Esophagus squamous epithelium (tissue), 5 donors: ENCODE measurements at regions not wholly inside any gene's neighbourhood (a gene's known extent, or its start where the extent isn't known, plus 50 kb on each side); places are given as distances from the start of the nearest gene placed in this dataset.
"Not testable (repeated sequence)": the region's sequence is repeated elsewhere in the genome, so short reads cannot be mapped to it uniquely, and the experiment has no call there.

Experiments used
- DNase-seq: peaks from one replicate; lab custom pipeline; 2025; lab: John Stamatoyannopoulos, UW
- H3K27ac ChIP-seq, 4 donors: fragments of 200-600 bp; sonication (generic); one replicate each; pipeline ENCODE4 v1.5.1; 2016 to 2019; ENCODE audit warnings: mild to moderate bottlenecking in 1 of 4
- H3K27me3 ChIP-seq, 4 donors: fragments of 200-600 bp; sonication (generic); 1 replicate in 3 of 4; 2 replicates in 1 of 4; pipeline versions ENCODE4 v1.5.1 to v1.6.0; 2017 to 2021; ENCODE audit warnings: antibody characterized with exemption in 1 of 4
- H3K36me3 ChIP-seq, 3 donors: fragments of 200-600 bp; sonication (generic); one replicate each; pipeline ENCODE4 v1.5.1; 2016 to 2019
- H3K4me1 ChIP-seq, 3 donors: fragments of 200-600 bp; sonication (generic); one replicate each; pipeline ENCODE4 v1.5.1; 2017 to 2019
- H3K4me3 ChIP-seq, 4 donors: fragments of 200-600 bp; sonication (generic); 1 replicate in 3 of 4; 2 replicates in 1 of 4; pipeline ENCODE4 v1.5.1; 2016 to 2019; ENCODE audit warnings: mild to moderate bottlenecking in 2 of 4, moderate library complexity in 1 of 4
- H3K9me3 ChIP-seq, 3 donors: fragments of 200-600 bp; sonication (generic); one replicate each; pipeline ENCODE4 v1.5.1; 2016 to 2019
- CTCF ChIP-seq, 6 experiments: fragments of 450-650 bp in 4 of 6; fragments of 200-600 bp in 2 of 6; sonication (generic) in 2 of 6; IDR thresholded peaks; one replicate each; pipeline ENCODE4 v1.5.1; 2016 to 2019; ENCODE audit warnings: antibody characterized with exemption in 6 of 6, mild to moderate bottlenecking in 4 of 6, moderate library complexity in 4 of 6
- POLR2A ChIP-seq, 4 donors: fragments of 450-650 bp; IDR thresholded peaks; one replicate each; pipeline ENCODE4 v1.6.1; 2017; ENCODE audit warnings: antibody characterized with exemption in 4 of 4, mild to moderate bottlenecking in 4 of 4, moderate library complexity in 3 of 4
- whole genome bisulfite sequencing, 2 donors: methylation state at CpG; one replicate each; pipeline ENCODE4 v1.1.5; 2018; 5-methylcytosine and 5-hydroxymethylcytosine counted together
- intact Hi-C: fragments of 100-400 bp; cut with DNase I; formaldehyde crosslinking; loops from one replicate; pipeline ENCODE4 v1.15.0; 2022
- donor health status: DM: yes; HTN: yes; CAD: no.

DNA sequence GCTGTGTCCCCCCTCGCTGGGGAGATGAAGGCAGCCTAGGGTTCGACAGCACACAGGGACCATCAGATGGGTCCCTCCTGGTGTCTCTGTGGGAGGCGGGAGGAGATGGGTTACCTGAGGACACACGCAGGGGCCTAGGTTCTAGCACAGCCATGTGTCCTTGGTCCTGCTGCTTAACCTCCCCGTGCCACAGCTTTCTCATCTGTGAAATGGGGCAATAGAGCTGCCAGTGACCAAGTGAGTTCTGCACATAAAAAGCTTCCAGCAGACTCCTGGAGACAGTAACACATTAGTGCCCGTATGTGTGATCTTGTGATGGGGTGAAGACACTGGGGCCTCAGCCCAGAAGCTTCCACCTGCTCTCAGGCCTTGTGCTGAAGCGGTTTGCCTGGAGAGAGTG is 96.0 kb upstream of the GSE1 start:
- Histone ChIP-seq H3K27ac (no peak overlapping the region), H3K9me3 (no peaks in the 10 kb centered on the region), H3K4me3 (no peak overlapping the region), H3K27me3 (no peaks in the 10 kb centered on the region), H3K4me1 (peaks cover 28 to 52% (median 33%) of the 10 kb centered on the region in 3 donors), H3K36me3 (no peaks in the 10 kb centered on the region)
- WGBS, 2 donors, result 82 to 100% methylated on average over 1 to 3 of the region's 7 CpGs
- TF ChIP-seq POLR2A (IDR thresholded peaks at IDR 0.05), result no peak
- no peak for TF ChIP-seq CTCF (IDR thresholded peaks at IDR 0.05)
- no peak for DNase-seq
- intact Hi-C loops, result no loop called here

- no peak overlapping the region for H3K27ac ChIP-seq
- intact Hi-C loops, result no loop called here
- no peaks in the 10 kb centered on the region for H3K9me3 ChIP-seq
- DNase-seq, result no peak
- H3K27me3 ChIP-seq, result no peaks in the 10 kb centered on the region
- 88 to 90% methylated on average over 8 of the region's 38 CpGs for WGBS, 2 donors
- H3K4me3 ChIP-seq, result no peak overlapping the region
- TF ChIP-seq CTCF (IDR thresholded peaks at IDR 0.05) (no peak), POLR2A (IDR thresholded peaks at IDR 0.05) (no peak)
- no peaks in the 10 kb centered on the region for H3K36me3 ChIP-seq
- peaks cover 28 to 57% (median 33%) of the 10 kb centered on the region in 3 donors for H3K4me1 ChIP-seq
Measured at GRCh38 chr16:85517563-85518179, 95.5 kb upstream of the GSE1 start.

DNA sequence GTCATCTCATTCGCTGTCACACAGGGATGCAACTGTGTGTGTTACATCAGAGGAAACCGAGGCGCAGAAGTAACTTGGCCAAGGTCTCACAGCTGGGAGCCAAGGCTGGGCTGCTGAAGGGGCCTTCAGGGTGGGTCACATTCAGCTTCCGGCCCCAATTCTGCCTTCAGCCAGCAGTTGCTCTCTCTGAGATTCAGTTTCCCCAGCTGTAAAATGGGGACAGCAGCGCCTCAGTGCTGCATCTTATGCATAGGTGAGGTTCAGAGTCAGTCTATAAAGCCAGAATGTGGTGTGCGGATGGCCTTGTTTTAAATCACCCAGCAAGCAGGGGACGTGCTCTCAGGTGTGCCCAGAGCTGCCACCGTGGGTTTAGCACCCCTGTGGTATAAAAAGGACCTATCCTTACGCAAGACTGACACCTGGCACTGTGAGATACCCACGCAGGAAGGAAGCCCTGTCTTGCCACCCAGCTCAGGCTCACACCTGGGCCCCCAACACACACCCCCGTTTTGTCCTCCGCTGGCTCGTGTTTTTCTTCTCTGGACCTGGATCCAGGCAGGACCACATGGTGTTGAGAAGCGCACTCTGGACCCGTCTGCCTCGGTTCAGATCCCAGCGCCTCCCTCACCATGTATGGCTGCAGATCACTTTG is 94.6 kb upstream of the GSE1 start:
- Histone ChIP-seq H3K27ac (no peak overlapping the region), H3K4me1 (peaks cover 31 to 62% (median 41%) of the 10 kb centered on the region in 3 donors), H3K27me3 (no peaks in the 10 kb centered on the region), H3K4me3 (no peak overlapping the region), H3K9me3 (no peaks in the 10 kb centered on the region), H3K36me3 (no peaks in the 10 kb centered on the region)
- TF ChIP-seq POLR2A (IDR thresholded peaks at IDR 0.05), result no peak
- TF ChIP-seq CTCF (IDR thresholded peaks at IDR 0.05), result no peak
- WGBS, 2 donors, result 84 to 92% methylated on average over 12 to 15 of the region's 17 CpGs
- intact Hi-C loops, result no loop called here
- DNase-seq, result no peak

DNA sequence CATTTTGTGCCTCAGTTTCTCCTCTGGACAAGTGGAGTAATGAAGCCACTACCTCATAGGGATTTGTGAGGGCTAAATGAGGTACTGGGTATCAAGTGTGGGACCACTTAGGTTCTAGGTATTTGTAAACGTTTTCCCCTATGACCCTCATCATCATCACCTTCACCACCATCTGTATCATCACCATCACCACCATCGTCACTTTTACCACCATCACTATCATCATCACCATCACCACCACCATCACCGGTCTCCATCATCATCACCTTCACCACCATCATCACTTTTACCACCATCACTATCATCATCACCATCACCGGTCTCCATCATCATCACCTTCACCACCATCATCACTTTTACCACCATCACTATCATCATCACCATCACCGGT is 94.1 kb upstream of the GSE1 start:
- intact Hi-C loops, H3K36me3 ChIP-seq, DNase-seq, H3K9me3 ChIP-seq, H3K27ac ChIP-seq, H3K4me3 ChIP-seq, H3K27me3 ChIP-seq: not testable (repeated sequence)
- H3K4me1 ChIP-seq, result peaks cover 34 to 62% (median 41%) of the 10 kb centered on the region in 3 donors
- WGBS, 2 donors, result 60 to 69% methylated on average over 4 to 5 of the region's 5 CpGs

DNA sequence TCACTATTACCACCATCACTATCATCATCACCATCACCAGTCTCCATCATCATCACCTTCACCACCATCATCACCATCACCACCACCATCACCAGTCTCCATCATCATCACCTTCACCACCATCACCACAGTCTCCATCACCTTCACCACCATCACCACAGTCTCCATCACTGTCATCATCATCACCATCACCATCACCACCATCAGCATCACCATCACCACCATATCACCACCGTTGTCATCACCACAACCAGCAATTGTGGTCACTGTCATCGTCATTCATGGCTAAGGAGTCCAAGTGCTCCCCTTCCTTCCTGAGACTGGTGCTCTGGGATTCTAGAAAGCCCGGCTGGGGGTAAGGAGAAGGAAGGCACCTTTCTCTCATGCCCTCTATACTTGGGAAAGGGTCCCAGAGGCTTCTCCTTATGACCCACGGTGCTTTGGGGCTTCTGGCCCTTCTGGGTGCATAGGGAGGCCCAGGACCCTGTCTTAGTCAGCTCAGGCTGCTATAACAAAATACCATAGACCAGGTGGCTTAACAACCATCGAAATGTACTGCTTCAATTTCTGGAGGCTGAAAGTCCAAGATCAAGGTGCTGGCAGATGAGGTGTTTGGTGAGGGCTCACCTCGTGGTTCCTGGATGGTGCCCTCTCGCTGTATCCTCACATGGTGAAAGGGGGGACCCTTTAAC is 93.4 kb upstream of the GSE1 start:
- Histone ChIP-seq H3K4me1 (peaks cover 34 to 62% (median 41%) of the 10 kb centered on the region in 3 donors), H3K36me3 (no peaks in the 10 kb centered on the region), H3K27me3 (no peaks in the 10 kb centered on the region), H3K27ac (no peak overlapping the region), H3K9me3 (no peaks in the 10 kb centered on the region), H3K4me3 (no peak overlapping the region)
- TF ChIP-seq POLR2A (IDR thresholded peaks at IDR 0.05), result no peak
- no peak for TF ChIP-seq CTCF (IDR thresholded peaks at IDR 0.05)
- DNase-seq, result no peak
- intact Hi-C loops, result no loop called here
- WGBS, 2 donors, result 83 to 93% methylated on average over 5 to 6 of the region's 7 CpGs
